Activated CD8-positive, alpha-beta memory T cell treated with anti-CD3 and anti-CD28 coated beads for 48 hours (primary cell): ENCODE measurements at regions not wholly inside any gene's neighbourhood (a gene's known extent, or its start where the extent isn't known, plus 50 kb on each side); places are given as distances from the start of the nearest gene placed in this dataset.
"Not testable (repeated sequence)": the region's sequence is repeated elsewhere in the genome, so short reads cannot be mapped to it uniquely, and the experiment has no call there.

Experiments used
- DNase-seq, 3 experiments: peaks; one replicate each; pipeline ENCODE4 v3.0.0-alpha.2; 2020; ENCODE audit warnings: low read depth in 2 of 3, low spot score in 2 of 3

DNA sequence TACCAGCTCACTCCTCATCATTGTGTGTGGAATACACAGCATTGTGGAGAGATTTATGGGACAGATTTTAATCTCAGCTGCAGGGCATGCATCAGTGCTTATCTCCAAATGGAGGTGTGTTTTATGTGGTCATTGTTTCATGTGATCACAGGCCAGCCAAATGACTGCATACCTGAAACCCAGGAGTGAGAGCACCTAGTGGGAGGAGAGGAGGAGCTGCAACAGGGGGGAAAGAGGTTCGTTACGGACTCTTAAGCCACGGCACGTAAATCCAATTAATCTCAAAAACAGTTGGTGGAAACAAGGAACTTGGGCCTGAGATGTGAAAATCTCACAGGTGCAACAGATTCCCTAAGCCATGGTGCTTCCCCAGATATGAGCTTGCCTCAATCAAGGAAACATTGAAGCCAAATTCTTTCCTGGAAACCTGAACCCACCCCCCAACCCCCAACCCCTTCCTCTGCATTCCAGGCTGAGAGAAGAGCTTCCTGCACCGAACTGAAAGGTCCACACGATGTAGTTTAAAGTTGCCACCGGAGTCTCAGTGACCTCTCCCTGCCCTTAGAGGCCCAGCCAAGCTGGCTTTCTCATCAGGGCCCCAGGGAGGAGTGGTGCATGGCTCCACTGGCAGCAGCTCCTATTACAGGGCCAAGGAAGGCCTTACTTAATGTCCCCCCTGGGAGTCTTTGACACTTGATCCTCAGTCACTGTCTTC, 167.4 kb downstream of the C1D start:
- no peak for DNase-seq

DNA sequence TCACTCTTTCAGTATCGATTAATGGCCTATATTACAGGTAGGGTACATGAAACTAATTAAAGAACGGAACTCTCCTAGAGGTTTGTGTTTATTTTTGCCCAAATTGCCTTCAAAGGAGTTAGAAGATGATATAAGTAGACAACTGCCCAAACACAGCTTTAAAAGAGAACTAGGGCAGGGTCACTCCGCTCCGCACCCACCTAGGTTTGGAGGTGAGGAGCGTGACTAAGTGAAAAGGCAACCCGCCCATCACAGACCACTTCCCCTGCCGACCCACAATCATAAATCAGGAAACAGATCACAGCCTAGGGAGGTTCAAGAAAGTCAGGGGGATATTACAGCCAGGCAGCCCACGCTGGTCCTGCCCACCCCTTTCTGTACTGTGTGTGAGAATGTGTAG, 166.7 kb downstream of the C1D start:
- no peak for DNase-seq

DNA sequence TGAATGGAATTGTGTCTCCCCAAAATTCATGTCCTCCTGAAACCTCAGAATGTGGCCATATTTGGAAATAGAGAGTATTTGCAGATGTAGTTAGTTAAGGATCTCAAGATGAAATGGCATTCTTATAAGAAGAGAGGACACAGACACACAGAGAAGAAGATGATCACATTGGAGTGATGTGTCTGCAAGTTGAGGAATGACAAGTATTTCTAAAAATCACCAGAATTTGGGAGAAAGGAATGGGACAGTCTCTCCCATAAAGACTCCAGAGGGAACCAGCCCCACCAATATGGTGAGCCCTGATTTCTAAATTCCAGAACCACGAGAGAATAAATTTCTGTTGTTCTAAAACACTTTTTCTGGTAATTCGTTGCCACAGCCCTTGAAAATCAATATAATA, 166.3 kb downstream of the C1D start:
- no peak for DNase-seq

DNA sequence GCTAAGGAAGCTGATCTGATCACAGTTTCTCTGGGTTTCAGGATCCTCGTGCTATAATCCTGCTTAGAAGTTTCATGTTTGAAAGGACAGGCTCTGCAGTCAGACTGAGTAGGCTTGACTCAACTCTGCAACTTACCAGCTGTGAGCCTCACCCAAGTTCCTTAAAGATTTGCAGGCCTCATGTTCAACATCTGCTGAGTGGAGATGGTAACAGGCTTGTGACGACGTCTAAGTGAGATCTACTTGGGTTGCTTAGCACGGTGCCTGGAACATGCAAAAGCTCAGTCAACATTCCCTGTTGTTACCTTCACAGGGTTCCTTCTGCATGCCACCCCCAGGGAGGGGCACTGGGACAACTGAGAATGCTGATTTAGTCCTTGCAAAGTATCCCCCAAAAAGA, 164.2 kb downstream of the C1D start:
- no peak for DNase-seq

DNA sequence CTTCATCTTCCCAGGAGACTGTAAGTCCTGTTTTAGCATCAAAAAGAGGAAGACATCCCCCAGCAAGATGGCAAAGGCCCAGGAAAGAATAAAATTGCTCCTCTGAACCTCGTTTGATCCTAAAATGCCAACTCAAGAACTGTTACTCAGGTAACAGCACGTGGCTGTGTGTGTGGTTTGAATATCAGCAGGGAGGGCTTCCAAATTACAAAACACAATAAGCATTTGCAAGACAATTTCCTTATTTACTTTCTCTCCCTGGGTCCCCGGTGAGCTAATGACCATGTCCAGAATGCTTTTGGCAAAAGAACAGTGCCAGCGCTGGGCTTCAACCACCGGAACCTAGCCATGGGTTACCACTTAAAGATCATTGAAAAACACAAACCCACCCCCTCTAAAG, 163.6 kb downstream of the C1D start:
- no peak for DNase-seq

DNA sequence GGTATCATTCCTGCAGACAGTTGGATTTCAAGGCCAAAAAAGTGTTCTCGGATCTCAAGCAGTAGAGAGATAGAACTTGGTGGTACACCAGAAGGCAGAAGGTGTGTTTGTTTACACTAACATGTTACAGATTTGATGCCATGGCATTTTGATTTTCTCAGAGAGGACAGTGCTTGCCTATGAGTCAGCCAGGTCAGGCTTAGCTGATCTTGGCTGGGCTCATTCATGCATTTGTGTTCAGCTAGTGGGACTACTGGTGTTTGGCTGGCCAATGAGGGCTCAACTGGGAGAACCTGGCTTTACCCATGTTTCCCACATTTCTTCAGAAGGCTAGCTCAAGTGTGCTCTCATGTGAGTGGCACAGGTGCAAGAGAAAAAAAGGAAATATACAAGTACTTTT, 162.0 kb downstream of the C1D start:
- DNase-seq: no peak

DNA sequence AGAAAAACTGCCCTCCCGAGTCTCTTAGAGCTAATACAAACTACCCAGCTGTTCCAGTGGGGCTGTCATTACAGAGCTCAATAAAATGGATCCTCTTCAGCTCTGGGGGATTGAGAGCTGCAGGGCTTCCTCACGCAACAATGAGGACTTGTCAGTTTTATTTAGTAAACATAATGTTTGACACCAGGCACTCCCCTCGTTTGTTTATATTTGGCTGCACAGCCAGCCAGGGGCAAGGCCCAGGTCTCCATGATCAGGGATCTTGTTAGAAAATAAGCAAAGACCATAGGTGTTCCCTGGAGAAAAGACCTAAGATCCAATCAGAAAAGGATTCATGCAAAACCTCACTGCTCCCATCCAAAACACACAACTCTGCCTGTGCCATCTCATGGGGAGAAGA, 158.2 kb downstream of the C1D start:
- no peak for DNase-seq

DNA sequence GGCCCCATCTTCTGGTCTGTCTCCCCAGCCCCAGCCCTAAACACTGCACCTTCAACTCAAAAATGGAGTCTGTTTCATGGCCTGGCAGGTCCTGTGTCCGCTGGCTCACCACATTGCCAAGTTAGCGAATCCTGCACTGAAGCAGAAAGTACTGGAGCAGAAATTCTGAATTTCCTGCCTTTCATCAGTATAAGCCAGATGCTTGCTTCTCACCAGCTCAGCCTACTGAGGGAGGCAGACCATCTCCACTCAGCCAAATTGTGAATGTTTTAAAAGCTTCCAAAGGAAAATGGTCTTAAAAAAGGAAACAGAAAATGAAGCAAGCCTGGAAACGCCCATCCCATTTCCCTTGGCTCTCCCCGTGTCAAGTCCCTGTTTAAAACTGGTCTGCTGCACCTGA, 157.8 kb downstream of the C1D start:
- DNase-seq: no peak

DNA sequence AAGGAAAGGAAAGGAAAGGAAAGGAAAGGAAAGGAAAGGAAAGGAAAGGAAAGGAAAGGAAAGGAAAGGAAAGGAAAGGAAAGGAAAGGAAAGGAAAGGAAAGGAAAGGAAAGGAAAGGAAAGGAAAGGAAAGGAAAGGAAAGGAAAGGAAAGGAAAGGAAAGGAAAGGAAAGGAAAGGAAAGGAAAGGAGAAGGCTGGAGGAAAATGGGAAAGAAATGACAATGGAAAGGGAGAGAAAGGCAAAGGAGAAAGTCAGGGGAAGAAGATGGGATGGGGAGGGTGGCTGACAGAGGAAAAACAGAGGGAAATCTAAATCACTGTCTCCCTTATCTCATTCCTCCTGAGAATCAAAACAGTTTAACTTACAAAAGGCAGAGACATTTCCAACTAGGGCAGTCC, 156.3 kb downstream of the C1D start:
- not testable (repeated sequence) for DNase-seq

DNA sequence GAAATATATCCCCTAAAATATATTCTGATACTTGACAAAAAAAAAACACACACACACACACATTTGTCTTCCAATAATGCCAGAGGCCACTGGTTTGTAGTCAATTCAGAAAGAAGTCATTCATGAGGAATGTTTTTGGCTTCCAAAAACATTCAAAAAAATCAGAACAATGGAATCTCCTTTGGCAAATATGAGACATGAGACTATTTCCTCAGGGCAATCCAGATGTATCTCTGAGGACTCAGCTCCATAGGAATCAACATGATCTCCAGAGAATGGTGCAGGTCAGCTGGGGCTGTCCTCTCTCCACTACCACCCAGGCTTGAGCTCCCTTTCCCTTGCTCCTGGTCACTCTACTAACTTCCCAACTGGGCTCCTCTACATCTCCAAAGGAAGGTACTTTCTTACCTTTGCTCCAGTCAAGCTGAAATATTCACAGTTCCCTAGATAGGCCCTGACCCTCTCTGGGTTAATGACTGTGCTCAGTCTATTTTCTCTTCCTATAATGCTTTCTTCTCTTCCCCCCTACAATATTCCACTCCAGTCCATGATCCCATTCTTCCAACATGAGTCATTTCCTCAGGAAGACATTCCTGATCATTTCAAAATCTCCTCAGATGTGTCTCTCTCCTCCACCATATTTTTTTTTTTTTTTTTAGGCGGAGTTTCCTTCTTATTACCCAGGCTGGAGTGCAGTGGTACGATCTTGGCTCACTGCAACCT, 145.3 kb downstream of the C1D start:
- no peak for DNase-seq

DNA sequence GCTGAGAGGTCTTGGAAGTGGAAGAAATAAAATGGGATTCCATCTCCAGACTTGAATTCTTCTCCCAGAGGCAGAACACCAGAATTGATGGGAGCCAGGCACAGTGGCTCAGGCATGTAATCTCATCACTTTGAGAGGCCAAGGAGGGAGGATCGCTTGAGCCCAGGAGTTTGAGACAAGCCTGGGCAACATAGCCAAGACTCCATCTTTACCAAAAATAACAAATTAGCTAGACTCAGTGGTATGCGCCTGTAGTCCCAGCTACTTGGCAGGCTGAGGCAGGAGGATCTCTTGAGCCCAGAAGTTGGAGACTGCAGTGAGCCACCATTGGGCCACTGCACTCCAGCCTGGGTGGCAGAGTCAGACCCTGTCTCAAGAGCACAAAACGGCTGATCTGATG, 144.3 kb downstream of the C1D start:
- no peak for DNase-seq

DNA sequence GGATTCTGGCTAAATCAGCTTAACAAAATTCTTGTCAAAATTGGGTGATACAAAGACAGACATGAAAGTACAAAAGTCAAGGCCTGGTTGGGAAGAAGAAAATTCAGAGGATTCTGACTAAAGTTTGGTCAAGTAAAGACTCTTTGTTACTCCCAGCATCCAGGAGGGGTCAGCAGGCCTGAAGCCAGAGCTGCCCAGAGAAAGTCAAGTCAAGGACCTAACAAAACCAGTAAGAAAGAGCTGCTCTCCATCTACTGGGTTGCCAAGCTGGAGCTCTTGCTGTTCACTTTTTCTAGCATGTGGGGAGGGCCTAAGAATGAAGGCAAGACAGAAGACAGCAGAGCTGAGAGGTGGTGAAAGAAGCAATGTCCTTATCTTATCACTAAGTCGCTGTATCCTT, 143.3 kb downstream of the C1D start:
- DNase-seq: no peak

DNA sequence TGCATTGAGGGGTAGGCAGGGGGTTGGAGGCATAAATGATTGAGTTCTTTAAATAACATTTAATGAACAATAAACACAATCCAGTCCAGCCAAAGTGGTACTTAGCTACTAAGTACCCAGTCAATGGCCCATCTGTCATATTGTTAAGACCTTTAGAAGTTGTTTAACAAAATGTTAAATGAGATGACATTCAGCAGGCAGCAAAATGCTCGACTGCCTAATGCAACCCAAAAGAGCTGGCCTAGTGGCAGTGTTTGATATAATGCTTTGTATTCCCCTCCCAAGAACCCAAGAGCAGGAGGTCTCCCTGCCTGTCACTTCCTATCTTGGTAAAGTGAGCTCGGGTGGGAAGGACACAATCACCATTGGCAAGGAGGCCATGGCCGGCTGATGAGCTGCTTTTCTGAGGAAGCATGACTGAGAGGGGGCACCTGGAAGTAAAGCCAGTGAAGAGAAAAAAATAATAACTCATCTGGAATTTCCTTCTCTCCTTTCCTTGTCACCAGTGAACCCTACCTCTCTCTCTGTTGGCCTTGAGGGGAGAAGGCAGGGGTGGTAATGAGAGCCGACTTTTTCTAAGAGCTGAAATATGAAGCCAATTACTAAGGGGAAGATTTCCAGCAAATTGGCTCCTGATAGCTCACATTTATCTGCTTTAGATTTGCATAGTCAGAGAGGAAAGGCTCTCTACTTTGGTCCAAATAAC, 140.6 kb downstream of the C1D start:
- no peak for DNase-seq

DNA sequence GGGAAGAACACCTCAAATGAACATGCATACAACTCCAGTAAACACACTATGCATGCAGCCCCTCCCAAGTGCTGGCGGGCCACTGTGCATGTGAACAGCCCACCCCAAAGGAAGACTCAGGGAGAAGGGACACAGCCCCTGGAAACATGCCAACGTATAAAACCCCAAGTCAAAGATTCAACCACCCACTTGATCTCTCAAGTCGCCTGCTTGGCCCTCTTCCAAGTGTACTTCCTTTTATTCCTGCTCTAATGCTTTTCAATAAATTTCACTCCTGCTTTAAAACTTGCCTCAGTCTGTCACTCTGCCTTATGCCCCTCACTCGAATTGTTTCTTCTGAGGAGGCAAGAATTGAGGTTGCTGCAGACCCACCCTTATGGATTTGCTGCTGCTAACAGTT, 139.1 kb downstream of the C1D start:
- no peak for DNase-seq

DNA sequence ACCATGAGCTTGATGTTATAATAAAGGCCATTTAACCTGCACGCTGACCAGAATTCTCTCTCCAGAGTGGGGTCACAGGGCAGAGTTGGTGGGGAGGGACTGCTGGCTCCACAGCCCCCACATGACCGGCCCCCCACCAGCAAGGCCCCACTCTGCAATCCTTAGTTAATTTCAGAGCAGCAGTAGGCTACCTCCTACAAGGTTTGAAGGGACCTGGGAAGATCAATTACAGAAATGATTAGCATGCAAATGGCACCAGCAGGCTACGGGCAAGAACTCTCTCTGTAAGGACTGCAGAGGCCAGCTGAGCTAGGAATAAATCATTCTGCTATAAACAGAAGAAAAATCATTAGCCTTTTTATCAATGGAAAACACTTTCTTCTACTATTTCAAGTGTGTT, 135.3 kb downstream of the C1D start:
- no peak for DNase-seq

DNA sequence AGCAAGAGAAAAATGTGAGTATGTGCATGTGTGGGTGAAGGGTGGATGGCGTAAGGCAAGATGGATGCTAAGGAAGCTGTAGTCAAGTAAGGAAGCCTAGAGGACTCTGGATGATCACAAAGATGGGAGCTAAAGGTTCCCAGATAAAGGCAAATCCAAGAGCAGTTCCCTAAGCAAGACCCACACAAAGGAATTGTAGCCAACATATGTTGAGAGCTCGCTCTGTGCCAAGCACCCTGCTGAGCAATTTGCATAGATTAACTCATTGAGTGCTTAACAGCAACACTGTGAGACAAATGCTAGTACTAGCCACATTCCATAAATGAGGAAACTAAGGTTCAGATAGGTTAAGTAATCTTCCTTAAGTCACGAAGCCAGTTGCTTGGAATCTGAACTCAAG, 132.6 kb downstream of the C1D start:
- no peak for DNase-seq

DNA sequence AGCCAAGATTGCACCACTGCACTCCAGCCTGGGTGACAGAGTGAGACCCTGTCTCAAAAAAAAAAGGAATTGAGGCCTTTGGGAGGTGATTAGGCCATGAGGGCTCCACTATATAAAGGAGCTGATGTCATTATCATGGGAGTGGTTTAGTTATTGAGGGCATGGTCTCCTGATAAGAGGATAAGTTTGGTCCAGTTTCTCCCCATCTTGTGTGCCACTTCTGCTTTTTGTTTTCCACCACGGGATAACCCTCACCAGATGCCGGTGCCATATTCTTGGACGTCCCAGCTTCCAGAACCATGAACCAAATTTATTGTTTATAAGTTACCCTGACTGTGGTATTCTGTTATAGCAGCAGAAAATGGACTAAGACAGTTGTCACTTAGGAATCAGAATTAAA, 125.8 kb downstream of the C1D start:
- DNase-seq: no peak

DNA sequence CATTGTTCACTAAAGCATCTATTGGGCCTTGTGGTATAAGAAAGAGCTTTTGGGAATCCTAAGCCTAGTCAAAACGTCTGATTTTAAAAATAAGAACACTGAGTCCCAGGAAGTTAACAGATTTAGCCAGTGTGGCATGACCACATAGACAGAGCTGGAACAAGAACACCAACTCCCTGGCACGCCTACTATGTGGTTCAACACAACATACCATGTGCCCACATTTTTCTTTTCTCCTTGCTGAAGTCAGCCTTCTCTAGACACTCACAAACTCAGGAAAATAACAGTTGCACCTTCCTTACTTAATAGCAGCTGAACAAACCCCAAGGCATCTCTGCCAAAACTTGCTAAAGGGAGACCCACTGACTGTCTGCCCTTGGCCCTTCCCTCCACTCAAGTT, 124.8 kb downstream of the C1D start:
- DNase-seq: no peak

DNA sequence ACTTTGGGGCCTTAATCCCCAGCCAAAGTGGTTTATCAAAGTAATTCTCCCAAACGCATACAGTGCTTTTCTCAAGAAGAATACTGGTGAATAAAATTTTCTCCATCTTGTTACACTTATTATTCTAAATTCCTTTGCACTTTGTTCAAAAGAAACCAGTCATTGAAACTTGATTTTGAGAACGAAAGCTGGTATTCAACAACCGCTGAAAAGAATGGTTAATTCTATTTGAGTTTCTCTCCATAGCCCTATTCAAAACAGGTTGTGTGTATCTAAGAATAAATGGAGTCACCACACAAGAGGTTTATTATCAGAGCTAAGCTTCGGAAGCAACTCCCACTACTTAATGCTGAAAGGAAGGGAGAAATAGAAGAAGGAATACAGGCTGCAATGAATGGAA, 117.7 kb downstream of the C1D start:
- DNase-seq: no peak

DNA sequence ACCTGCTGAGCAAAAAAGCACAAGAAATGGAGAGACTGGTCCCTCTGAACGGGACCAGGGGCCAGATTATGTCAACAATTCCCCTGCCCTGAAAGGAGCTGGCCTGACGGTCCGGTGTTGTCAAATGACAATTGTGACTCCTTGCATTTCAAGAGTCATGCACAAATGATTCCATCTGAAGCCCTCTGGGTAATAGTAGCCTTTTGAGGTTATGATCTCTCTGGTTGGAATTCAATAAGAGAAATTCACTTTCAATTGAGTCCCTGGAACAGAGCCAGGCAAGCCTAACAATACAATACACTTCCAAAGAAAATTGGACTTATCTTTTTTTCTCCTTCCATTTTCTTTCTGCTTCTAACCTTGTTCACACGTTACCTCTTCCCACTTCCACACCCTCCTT, 116.9 kb downstream of the C1D start:
- DNase-seq: no peak

DNA sequence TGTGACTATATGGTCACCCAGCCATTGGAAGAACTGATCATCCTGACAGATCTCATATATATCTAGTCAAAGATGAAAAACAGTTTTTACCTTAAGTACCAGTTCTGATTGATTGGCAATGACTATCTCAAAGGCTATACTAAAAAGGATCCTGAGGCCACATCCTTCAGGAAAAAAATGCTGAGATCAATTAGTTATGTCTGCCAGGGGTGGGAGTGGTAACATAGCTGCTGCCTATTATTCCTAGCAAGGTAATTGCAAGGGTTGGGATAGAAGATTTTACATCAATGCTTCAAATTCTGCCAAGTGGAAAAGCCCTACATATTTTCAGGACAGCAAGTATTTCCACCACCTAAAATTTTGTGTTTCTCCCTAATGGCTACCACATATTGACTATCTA, 114.7 kb downstream of the C1D start:
- DNase-seq: no peak

DNA sequence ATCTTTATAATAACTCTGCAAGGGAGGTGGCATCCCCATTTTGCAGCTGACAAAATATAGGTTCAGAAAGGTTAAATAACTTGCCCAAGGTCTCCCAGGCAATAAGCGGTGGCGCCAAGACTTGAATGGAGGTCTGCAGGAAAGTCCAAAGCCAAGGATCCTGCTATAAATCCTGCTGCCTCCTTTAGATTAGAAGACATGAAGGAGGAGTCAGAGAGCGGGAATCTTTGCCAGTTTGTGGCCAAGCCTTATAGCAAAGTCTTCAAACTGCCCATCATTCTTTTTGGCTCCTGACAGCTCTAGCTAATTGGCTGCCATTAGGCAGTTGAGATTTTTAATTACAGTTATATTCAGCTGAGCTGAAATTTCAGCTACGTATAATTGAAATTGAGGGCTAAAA, 114.3 kb downstream of the C1D start:
- DNase-seq: no peak

DNA sequence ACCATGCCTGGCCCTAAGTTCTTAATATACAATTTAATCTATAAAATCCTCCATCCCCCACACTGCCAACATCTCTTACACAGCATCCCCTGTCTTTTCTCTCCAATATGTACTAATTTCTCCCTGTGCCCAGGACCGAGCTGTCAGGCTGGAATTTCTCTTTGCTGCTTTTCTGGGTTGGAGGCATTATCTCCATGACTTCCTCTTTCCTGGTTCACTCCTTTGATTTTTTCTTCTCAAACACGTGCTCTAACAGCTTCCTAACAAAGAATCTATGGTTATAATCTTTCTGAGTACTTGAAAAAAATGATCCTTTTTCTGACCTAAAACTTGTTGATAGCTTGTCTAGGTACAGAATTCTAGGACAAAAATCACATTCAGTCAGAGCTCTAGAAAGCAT, 112.8 kb downstream of the C1D start:
- no peak for DNase-seq
